Mesothelial cell of epicardium (in vitro differentiated cells): ENCODE measurements at regions not wholly inside any gene's neighbourhood (a gene's known extent, or its start where the extent isn't known, plus 50 kb on each side); places are given as distances from the start of the nearest gene placed in this dataset.

ENCODE experiments used
- DNase-seq, 2 experiments: peaks; one replicate each; pipeline ENCODE4 v3.0.0; 2021; ENCODE audit warnings: low spot score in 2 of 2; ENCODE audit not compliant: unreplicated experiment in 2 of 2
- H3K27ac Mint-ChIP-seq: 2 replicates; pipeline ENCODE4 v1.8.0; 2021; ENCODE audit warnings: mixed read lengths
- H3K27me3 Mint-ChIP-seq: 2 replicates; pipeline ENCODE4 v1.8.0; 2021; ENCODE audit warnings: low read depth, mixed read lengths
- H3K36me3 Mint-ChIP-seq: 2 replicates; pipeline ENCODE4 v1.8.0; 2021; ENCODE audit warnings: mixed read lengths
- H3K4me1 Mint-ChIP-seq: 2 replicates; pipeline ENCODE4 v1.8.0; 2021; ENCODE audit warnings: mixed read lengths
- H3K4me3 Mint-ChIP-seq: 2 replicates; pipeline ENCODE4 v1.8.0; 2021; ENCODE audit warnings: mild to moderate bottlenecking, moderate library complexity, mixed read lengths
- H3K9me3 Mint-ChIP-seq: 2 replicates; pipeline ENCODE4 v1.8.0; 2021; ENCODE audit warnings: mixed read lengths
- TF ChIP-seq, protein P1 (sequence below): fragments of 200-600 bp; sonication (generic); IDR thresholded peaks from one replicate; pipeline ENCODE4 v1.5.0; 2021; ENCODE audit warnings: antibody characterized with exemption; ENCODE audit not compliant: unreplicated experiment

DNA sequence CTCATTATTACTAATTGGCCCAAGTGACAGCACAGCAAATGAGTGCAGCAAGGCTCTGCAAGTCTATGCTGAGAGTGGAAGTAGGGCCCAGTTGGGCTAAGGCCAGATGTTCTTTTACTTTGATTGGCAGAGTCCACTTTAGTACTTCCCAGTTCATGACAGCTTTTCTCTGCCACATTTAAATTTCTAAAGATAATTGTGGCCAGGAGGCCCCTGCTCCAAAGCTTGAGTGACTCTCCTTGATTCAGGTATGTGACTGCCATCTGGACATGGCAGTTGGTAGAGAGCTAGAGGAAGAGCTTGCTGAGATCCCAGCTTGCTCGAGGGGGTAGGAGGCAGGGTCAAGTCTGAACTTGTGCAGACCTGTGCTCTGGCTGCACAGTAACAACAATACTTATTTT, 154.1 kb downstream of the CARTPT start:
- DNase-seq = no peak
- no peak overlapping the region for H3K4me3 Mint-ChIP-seq

DNA sequence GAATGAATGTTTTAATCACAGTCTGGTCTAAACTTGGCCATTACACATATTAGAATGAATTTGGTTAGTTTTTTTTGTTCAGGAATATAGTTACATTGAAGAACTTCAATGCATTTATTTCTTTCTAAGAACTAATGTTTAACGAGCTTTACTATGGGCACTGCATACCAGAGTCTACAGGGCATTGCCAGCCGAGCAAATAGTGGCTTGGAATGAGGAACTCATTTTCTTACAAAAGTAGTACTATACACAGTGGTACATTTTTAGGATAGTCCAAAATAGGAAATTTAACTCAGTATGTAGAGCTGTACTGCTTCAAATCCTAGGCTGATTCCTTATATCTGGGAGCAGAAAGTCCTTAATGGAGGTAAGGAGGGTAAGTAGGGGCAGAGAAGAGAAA, 155.4 kb downstream of the CARTPT start:
- H3K9me3 Mint-ChIP-seq = peaks cover 22% of the 10 kb centered on the region
- TF ChIP-seq, protein P1, sequence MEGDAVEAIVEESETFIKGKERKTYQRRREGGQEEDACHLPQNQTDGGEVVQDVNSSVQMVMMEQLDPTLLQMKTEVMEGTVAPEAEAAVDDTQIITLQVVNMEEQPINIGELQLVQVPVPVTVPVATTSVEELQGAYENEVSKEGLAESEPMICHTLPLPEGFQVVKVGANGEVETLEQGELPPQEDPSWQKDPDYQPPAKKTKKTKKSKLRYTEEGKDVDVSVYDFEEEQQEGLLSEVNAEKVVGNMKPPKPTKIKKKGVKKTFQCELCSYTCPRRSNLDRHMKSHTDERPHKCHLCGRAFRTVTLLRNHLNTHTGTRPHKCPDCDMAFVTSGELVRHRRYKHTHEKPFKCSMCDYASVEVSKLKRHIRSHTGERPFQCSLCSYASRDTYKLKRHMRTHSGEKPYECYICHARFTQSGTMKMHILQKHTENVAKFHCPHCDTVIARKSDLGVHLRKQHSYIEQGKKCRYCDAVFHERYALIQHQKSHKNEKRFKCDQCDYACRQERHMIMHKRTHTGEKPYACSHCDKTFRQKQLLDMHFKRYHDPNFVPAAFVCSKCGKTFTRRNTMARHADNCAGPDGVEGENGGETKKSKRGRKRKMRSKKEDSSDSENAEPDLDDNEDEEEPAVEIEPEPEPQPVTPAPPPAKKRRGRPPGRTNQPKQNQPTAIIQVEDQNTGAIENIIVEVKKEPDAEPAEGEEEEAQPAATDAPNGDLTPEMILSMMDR = no peak
- H3K4me1 Mint-ChIP-seq = peaks cover 14% of the 10 kb centered on the region
- H3K4me3 Mint-ChIP-seq = no peak overlapping the region
- H3K27ac Mint-ChIP-seq = peak overlapping the region; percentile 68
- no peaks in the 10 kb centered on the region for H3K27me3 Mint-ChIP-seq
- no peak for DNase-seq
- no peaks in the 10 kb centered on the region for H3K36me3 Mint-ChIP-seq

More for the DNA sequence above, 154.1 kb downstream of the CARTPT start:
- TF ChIP-seq, protein P1 = no peak
- H3K27ac Mint-ChIP-seq = no peak overlapping the region
- H3K4me1 Mint-ChIP-seq = peaks cover 14% of the 10 kb centered on the region
- no peaks in the 10 kb centered on the region for H3K27me3 Mint-ChIP-seq
- no peaks in the 10 kb centered on the region for H3K36me3 Mint-ChIP-seq
- H3K9me3 Mint-ChIP-seq = peaks cover 18% of the 10 kb centered on the region

DNA sequence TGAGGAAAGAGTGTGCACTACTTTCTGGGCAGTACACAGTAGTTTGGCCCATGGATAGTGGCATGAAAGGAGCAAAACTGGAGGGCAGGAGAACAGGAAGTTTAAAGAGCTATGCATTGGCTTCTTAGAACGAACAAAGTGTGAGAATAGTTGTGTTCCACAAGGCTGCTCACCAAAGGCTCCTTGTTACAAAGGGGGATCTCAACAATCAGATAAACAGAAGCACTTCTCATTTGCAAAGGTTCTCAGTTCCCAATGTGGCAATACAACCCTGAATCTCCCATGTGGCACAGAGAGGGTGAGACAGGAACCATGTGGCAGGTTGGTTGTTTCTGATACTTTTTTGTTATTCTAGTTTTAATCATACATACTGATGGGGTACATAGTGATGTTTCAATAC, 158.4 kb downstream of the CARTPT start:
- no peak overlapping the region for H3K27ac Mint-ChIP-seq
- TF ChIP-seq, protein P1 = no peak
- peaks cover 14% of the 10 kb centered on the region for H3K9me3 Mint-ChIP-seq
- H3K4me1 Mint-ChIP-seq = peaks cover 42% of the 10 kb centered on the region
- DNase-seq = no peak
- H3K36me3 Mint-ChIP-seq = no peaks in the 10 kb centered on the region
- H3K4me3 Mint-ChIP-seq = no peak overlapping the region
- H3K27me3 Mint-ChIP-seq = no peaks in the 10 kb centered on the region

DNA sequence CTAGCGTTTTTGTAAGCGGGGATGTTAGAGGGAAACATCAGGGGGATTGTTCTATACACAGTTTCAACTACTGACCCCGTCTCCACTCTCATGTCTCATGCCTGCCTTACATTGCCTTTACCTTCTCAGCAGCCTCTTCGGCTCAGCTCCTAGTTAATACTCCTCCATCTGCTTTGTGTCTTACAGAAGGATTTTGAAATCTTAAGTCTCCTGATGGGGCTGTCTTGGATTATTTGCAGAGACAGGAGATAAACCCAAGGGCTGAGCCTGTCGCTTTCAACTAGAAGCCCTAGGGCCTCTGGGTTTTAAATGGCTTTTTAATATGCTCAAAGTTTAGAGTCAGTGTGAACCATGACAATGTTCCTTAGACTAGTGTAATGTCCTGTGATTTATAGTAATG, 161.5 kb downstream of the CARTPT start:
- no peaks in the 10 kb centered on the region for H3K27me3 Mint-ChIP-seq
- peaks cover 48% of the 10 kb centered on the region for H3K4me1 Mint-ChIP-seq
- DNase-seq = no peak
- H3K9me3 Mint-ChIP-seq = peaks cover 14% of the 10 kb centered on the region
- H3K4me3 Mint-ChIP-seq = no peak overlapping the region
- peak overlapping the region; percentile 88 for H3K27ac Mint-ChIP-seq
- TF ChIP-seq, protein P1 = no peak
- no peaks in the 10 kb centered on the region for H3K36me3 Mint-ChIP-seq

DNA sequence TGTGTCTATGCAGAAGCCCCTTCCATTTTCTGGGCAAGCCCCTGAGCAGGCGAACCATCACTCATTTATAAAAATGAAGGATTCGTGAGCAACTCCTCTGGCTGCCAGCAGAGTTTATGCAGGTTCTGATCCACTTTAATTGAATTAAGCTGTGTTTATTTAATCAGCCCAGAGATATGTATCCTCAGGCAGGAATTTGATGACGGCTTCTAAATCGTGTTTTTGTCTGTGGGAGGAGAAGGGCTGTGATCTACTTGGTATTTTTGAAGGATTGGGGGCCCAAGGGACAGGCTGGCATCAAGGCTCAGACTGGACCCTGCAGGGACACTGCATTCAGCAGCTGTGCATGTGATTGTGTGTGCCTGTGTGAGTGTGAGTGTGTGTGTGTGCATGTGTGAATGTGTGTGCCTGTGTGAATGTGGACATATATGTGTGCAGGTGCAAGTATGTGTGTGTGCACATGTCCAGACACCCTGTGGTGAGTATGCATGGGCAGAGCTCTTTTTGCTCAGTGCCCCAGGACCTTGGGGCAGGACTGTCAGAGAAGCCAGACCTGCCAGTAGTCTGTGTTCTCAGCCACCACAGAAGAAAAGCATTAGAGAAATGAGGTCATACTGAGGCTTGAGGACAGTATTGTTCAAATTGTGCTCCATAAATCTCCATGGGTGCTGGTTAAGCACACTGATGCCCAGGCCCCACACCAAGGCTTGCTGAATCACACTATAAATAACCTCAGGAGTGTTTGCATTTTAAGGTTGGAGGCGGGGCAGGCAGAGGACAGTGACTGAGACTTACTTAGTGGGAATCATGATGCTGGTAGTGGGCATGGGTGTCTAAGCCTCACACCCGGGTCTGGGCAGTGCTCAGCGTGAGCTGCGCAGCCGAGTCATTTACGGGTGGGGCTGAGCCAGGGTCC, 164.0 kb downstream of the CARTPT start:
- Mint-ChIP-seq H3K4me3 (no peak overlapping the region), H3K27me3 (no peaks in the 10 kb centered on the region), H3K4me1 (peaks cover 46% of the 10 kb centered on the region), H3K36me3 (no peaks in the 10 kb centered on the region), H3K9me3 (peaks cover 7% of the 10 kb centered on the region), H3K27ac (peak overlapping the region; percentile 59)
- TF ChIP-seq, protein P1 = no peak
- DNase-seq = no peak
